HG02970 (cell line): ENCODE measurements at regions not wholly inside any gene's neighbourhood (a gene's known extent, or its start where the extent isn't known, plus 50 kb on each side); places are given as distances from the start of the nearest gene placed in this dataset.
"Not testable (repeated sequence)": the region's sequence is repeated elsewhere in the genome, so short reads cannot be mapped to it uniquely, and the experiment has no call there.

Experiments
- ATAC-seq: cut with Tn5 transposase; IDR thresholded peaks from one replicate; pipeline ENCODE4 v1.9.1; 2021; ENCODE audit warnings: mild to moderate bottlenecking, moderate library complexity, moderate number of reproducible peaks; ENCODE audit not compliant: unreplicated experiment, low FRiP score

GRCh38 chr10:25076506-25077177 is 60.2 kb downstream of the THNSL1 start:
- no peak for ATAC-seq

- no peak for ATAC-seq
Observed at GRCh38 chr10:25078658-25079431, 62.4 kb downstream of the THNSL1 start.

GRCh38 chr10:25080880-25081581 is 64.6 kb downstream of the THNSL1 start:
- no peak for ATAC-seq

- ATAC-seq, result no peak
Observed at GRCh38 chr10:25082276-25083204, 66.1 kb downstream of the THNSL1 start.

- no peak for ATAC-seq
Observed at GRCh38 chr10:25083546-25084111, 67.2 kb downstream of the THNSL1 start.

GRCh38 chr10:25084447-25084846 is 68.0 kb downstream of the THNSL1 start:
- no peak for ATAC-seq

- no peak for ATAC-seq
Observed at GRCh38 chr10:25094590-25094989, 78.2 kb downstream of the THNSL1 start.

- ATAC-seq, result no peak
Observed at GRCh38 chr10:25097669-25098411, 77.0 kb upstream of the GPR158 start.

- no peak for ATAC-seq
Observed at GRCh38 chr10:25100141-25100540, 74.7 kb upstream of the GPR158 start.

GRCh38 chr10:25101461-25102146 is 73.2 kb upstream of the GPR158 start:
- no peak for ATAC-seq

GRCh38 chr10:25102147-25102822 is 72.5 kb upstream of the GPR158 start:
- no peak for ATAC-seq

GRCh38 chr10:25103703-25104102 is 71.1 kb upstream of the GPR158 start:
- ATAC-seq, result no peak

- ATAC-seq, result no peak
Observed at GRCh38 chr10:25104441-25104840, 70.4 kb upstream of the GPR158 start.

GRCh38 chr10:25105262-25105661 is 69.5 kb upstream of the GPR158 start:
- ATAC-seq, result no peak

- ATAC-seq, result no peak
Observed at GRCh38 chr10:25105743-25106260, 69.0 kb upstream of the GPR158 start.

- no peak for ATAC-seq
Observed at GRCh38 chr10:25107756-25108155, 67.0 kb upstream of the GPR158 start.

GRCh38 chr10:25109896-25110295 is 64.9 kb upstream of the GPR158 start:
- not testable (repeated sequence) for ATAC-seq

- no peak for ATAC-seq
Observed at GRCh38 chr10:25112016-25112415, 62.8 kb upstream of the GPR158 start.
